WTC11 (cell line): ENCODE measurements at regions not wholly inside any gene's neighbourhood (a gene's known extent, or its start where the extent isn't known, plus 50 kb on each side); places are given as distances from the start of the nearest gene placed in this dataset.

Experiments
- CBFB ChIP-seq: sonication (generic); formaldehyde crosslinking; IDR thresholded peaks from 2 replicates; pipeline ENCODE4 v1.8.1; 2022; ENCODE audit warnings: mild to moderate bottlenecking, low read depth, missing genetic modification reagents
- JUN ChIP-seq: sonication (generic); formaldehyde crosslinking; IDR thresholded peaks from 2 replicates; pipeline ENCODE4 v1.8.0; 2023; ENCODE audit warnings: mild to moderate bottlenecking, missing genetic modification reagents
- ZNF512 ChIP-seq: sonication (generic); formaldehyde crosslinking; IDR thresholded peaks from 2 replicates; pipeline ENCODE4 v1.8.1; 2022; ENCODE audit warnings: missing genetic modification reagents, borderline replicate concordance

GRCh38 chr6:54516321-54516720 lies 208.1 kb downstream of the TINAG start:
- no peak for TF ChIP-seq JUN
- TF ChIP-seq CBFB (CRISPR knock-in tag), result no peak
- TF ChIP-seq ZNF512 (CRISPR knock-in tag), result no peak
